HepG2 (cell line): ENCODE measurements at regions not wholly inside any gene's neighbourhood (a gene's known extent, or its start where the extent isn't known, plus 50 kb on each side); places are given as distances from the start of the nearest gene placed in this dataset.

Source experiments
- ATAC-seq: fragments of 200-7000 bp; cut with Tn5 transposase; 3 replicates; pipeline ENCODE4 v1.9.1; 2020; ENCODE audit warnings: mild to moderate bottlenecking, moderate library complexity
- BruUV-seq: library from RNA; stranded (reverse); fragments of 400-500 nt; replicated peaks from 2 replicates; lab custom pipeline; 2021; lab: Mats Ljungman, UMichigan
- CTCF ChIA-PET: fragments of 300-600 bp; formaldehyde crosslinking; extraction: SDS; loops from one replicate; lab custom pipeline; 2021; ENCODE audit warnings: low total read pairs, inconsistent platforms, low intra/inter-chr PET ratio; lab: Yijun Ruan, JAX
- POLR2A ChIA-PET: fragments of 350-600 bp; sonication (Branson Sonifier 250); formaldehyde crosslinking; loops from one replicate; lab custom pipeline; 2020; ENCODE audit warnings: antibody characterized with exemption, inconsistent platforms; lab: Yijun Ruan, JAX
- DNase-seq: peaks from one replicate; pipeline ENCODE4 v3.0.0-alpha.2; 2015; ENCODE audit warnings: low spot score
- FAIRE-seq: peaks from 3 replicates; lab custom pipeline; 2011; peaks lifted over from hg19 to GRCh38; lab: Jason Lieb, UNC
- H2AFZ ChIP-seq: one replicate; pipeline ENCODE4 v1.6.1; 2011; ENCODE audit warnings: low read length, inconsistent platforms
- H3K27ac ChIP-seq: fragments of 300-600 bp; 3 replicates; pipeline ENCODE4 v1.8.0; 2011; ENCODE audit warnings: mixed run types, mild to moderate bottlenecking, mixed read lengths, low read length, inconsistent platforms; ENCODE audit not compliant: insufficient read depth; ENCODE audit errors: extremely low read length
- H3K27me3 ChIP-seq, 2 experiments: fragments of 200-600 bp in 1 of 2; 2 replicates in 1 of 2; 3 replicates in 1 of 2; pipeline versions ENCODE4 v1.6.0 to v1.8.0; 2011; ENCODE audit warnings: low read length in 2 of 2, mild to moderate bottlenecking in 2 of 2, moderate library complexity in 2 of 2, inconsistent platforms in 1 of 2; ENCODE audit not compliant: insufficient read depth in 2 of 2, control insufficient read depth in 1 of 2
- H3K36me3 ChIP-seq, 2 experiments: fragments of 200-600 bp in 1 of 2; replicated peaks in 1 of 2; 2 replicates in 1 of 2; 3 replicates in 1 of 2; pipeline versions ENCODE4 v1.5.1 to v1.8.0; 2011; ENCODE audit warnings: low read length in 2 of 2, inconsistent platforms in 1 of 2; ENCODE audit not compliant: insufficient read depth in 2 of 2, control insufficient read depth in 1 of 2
- H3K4me1 ChIP-seq: 2 replicates; pipeline ENCODE4 v1.5.1; 2012; ENCODE audit warnings: low read length, inconsistent platforms; ENCODE audit not compliant: insufficient read depth
- H3K4me2 ChIP-seq: 2 replicates; pipeline ENCODE4 v1.6.0; 2011; ENCODE audit warnings: low read depth, low read length, inconsistent platforms
- H3K4me3 ChIP-seq, 3 experiments: fragments of 200-600 bp in 1 of 3; sonication (generic), shearing (Covaris generic) in 1 of 3; replicated peaks in 1 of 3; 2 replicates each; pipeline ENCODE4 v1.5.1; 2011 to 2016; ENCODE audit warnings: low read length in 3 of 3, inconsistent platforms in 2 of 3, low read depth in 2 of 3, mild to moderate bottlenecking in 2 of 3, control low read depth in 1 of 3, mixed read lengths in 1 of 3; ENCODE audit not compliant: insufficient read depth in 1 of 3
- H3K79me2 ChIP-seq: one replicate; pipeline ENCODE4 v1.6.1; 2011; ENCODE audit warnings: low read length, inconsistent platforms; ENCODE audit not compliant: insufficient read depth
- H3K9ac ChIP-seq: 2 replicates; pipeline ENCODE4 v1.6.0; 2011; ENCODE audit warnings: mild to moderate bottlenecking, low read depth, low read length, inconsistent platforms; ENCODE audit not compliant: insufficient read depth
- H3K9me3 ChIP-seq: 2 replicates; pipeline ENCODE4 v1.5.1; 2012; ENCODE audit warnings: mild to moderate bottlenecking, low read length
- H4K20me1 ChIP-seq: 2 replicates; pipeline ENCODE4 v1.6.0; 2011; ENCODE audit warnings: inconsistent platforms, mild to moderate bottlenecking, low read length, moderate library complexity; ENCODE audit not compliant: insufficient read depth
- BRCA1 ChIP-seq: sonication (generic); formaldehyde crosslinking; IDR thresholded peaks from 2 replicates; pipeline ENCODE4 v1.4.0; 2020; ENCODE audit warnings: missing genetic modification reagents
- CHCHD3 ChIP-seq: sonication (generic); formaldehyde crosslinking; IDR thresholded peaks from 2 replicates; pipeline ENCODE4 v1.8.0; 2022; ENCODE audit warnings: mild to moderate bottlenecking, missing genetic modification reagents, moderate library complexity
- GTF3A ChIP-seq: sonication (generic); formaldehyde crosslinking; conservative IDR thresholded peaks from 2 replicates; pipeline ENCODE4 v1.4.0; 2020; ENCODE audit warnings: mild to moderate bottlenecking, missing genetic modification reagents
- HNRNPLL ChIP-seq: fragments of 200-400 bp; formaldehyde crosslinking; IDR thresholded peaks from 2 replicates; pipeline ENCODE4 v1.6.1; 2017; ENCODE audit warnings: mild to moderate bottlenecking, low read depth, low read length; ENCODE audit not compliant: poor library complexity, severe bottlenecking
- IRF2 ChIP-seq: IDR thresholded peaks from 2 replicates; pipeline ENCODE4 v1.6.1; 2018; ENCODE audit warnings: missing genetic modification reagents, missing compliant biosample characterization
- KLF15 ChIP-seq: sonication (generic); formaldehyde crosslinking; IDR thresholded peaks from 2 replicates; pipeline ENCODE4 v1.8.1; 2023; ENCODE audit warnings: borderline replicate concordance, mild to moderate bottlenecking, inconsistent platforms, missing genetic modification reagents, mixed read lengths
- PATZ1 ChIP-seq: sonication (generic); formaldehyde crosslinking; IDR thresholded peaks from 2 replicates; pipeline ENCODE4 v1.4.0; 2020; ENCODE audit warnings: missing genetic modification reagents
- PRDM15 ChIP-seq: sonication (generic); formaldehyde crosslinking; IDR thresholded peaks from 2 replicates; pipeline ENCODE4 v1.4.0; 2020; ENCODE audit warnings: missing genetic modification reagents
- PRMT3 ChIP-seq: sonication (generic); formaldehyde crosslinking; IDR thresholded peaks from 2 replicates; pipeline ENCODE4 v1.8.1; 2022; ENCODE audit warnings: low read depth, mild to moderate bottlenecking, moderate library complexity, missing genetic modification reagents, borderline replicate concordance
- RCOR2 ChIP-seq: IDR thresholded peaks from 2 replicates; pipeline ENCODE4 v1.6.1; 2016; ENCODE audit warnings: missing biosample characterization, missing genetic modification reagents
- ZNF224 ChIP-seq: sonication (generic); formaldehyde crosslinking; IDR thresholded peaks from 2 replicates; pipeline ENCODE4 v1.5.0; 2020; ENCODE audit warnings: mild to moderate bottlenecking, missing genetic modification reagents
- ZNF234 ChIP-seq: sonication (generic); formaldehyde crosslinking; conservative IDR thresholded peaks from 2 replicates; pipeline ENCODE4 v1.5.1; 2020; ENCODE audit warnings: mild to moderate bottlenecking, missing genetic modification reagents
- ZNF530 ChIP-seq: sonication (generic); formaldehyde crosslinking; IDR thresholded peaks from 2 replicates; pipeline ENCODE4 v1.5.0; 2020; ENCODE audit warnings: low read depth, mild to moderate bottlenecking, missing genetic modification reagents
- ZNF543 ChIP-seq: sonication (generic); formaldehyde crosslinking; IDR thresholded peaks from 2 replicates; pipeline ENCODE4 v1.4.0; 2020; ENCODE audit warnings: mild to moderate bottlenecking, missing genetic modification reagents
- ZNF547 ChIP-seq: sonication (generic); formaldehyde crosslinking; IDR thresholded peaks from 2 replicates; pipeline ENCODE4 v1.5.1; 2020; ENCODE audit warnings: mild to moderate bottlenecking, missing genetic modification reagents
- ZNF577 ChIP-seq: sonication (generic); formaldehyde crosslinking; IDR thresholded peaks from 2 replicates; pipeline ENCODE4 v1.4.0; 2020; ENCODE audit warnings: mild to moderate bottlenecking, low read depth, missing genetic modification reagents, borderline replicate concordance
- ZNF615 ChIP-seq: sonication (generic); formaldehyde crosslinking; IDR thresholded peaks from 2 replicates; pipeline ENCODE4 v1.5.0; 2020; ENCODE audit warnings: mild to moderate bottlenecking, missing genetic modification reagents, borderline replicate concordance
- ZNF672 ChIP-seq: sonication (generic); formaldehyde crosslinking; IDR thresholded peaks from 2 replicates; pipeline ENCODE4 v1.8.1; 2022; ENCODE audit warnings: missing genetic modification reagents
- ZNF691 ChIP-seq: sonication (generic); formaldehyde crosslinking; IDR thresholded peaks from 2 replicates; pipeline ENCODE4 v1.4.0; 2020; ENCODE audit warnings: missing genetic modification reagents, low read depth, mild to moderate bottlenecking, borderline replicate concordance
- ZNF775 ChIP-seq: sonication (generic); formaldehyde crosslinking; IDR thresholded peaks from 2 replicates; pipeline ENCODE4 v1.4.0; 2020; ENCODE audit warnings: missing genetic modification reagents, mild to moderate bottlenecking, moderate library complexity, borderline replicate concordance
- in situ Hi-C: cut with HindIII; loops from 2 replicates; pipeline ENCODE4 v1.10.0; 2017; ENCODE audit warnings: low pct_unique_long_range_greater_than_20kb; ENCODE audit not compliant: extremely low pct_ligation_motif_present
- intact Hi-C: fragments of 100-400 bp; cut with micrococcal nuclease; formaldehyde crosslinking; loops from one replicate; pipeline ENCODE4 v1.10.0; 2022; ENCODE audit not compliant: unreplicated experiment

- CTCF ChIA-PET = no interaction called here
- Histone ChIP-seq H3K9ac (no peak overlapping the region), H3K4me2 (no peak overlapping the region), H3K4me3 (no peak overlapping the region), H2AFZ (no peak overlapping the region), H3K9me3 (no peaks in the 10 kb centered on the region), H4K20me1 (no peaks in the 10 kb centered on the region; the same call in 1 of the 2 replicates), H3K27ac (no peak overlapping the region), H3K79me2 (no peaks in the 10 kb centered on the region), H3K27me3 (no peaks in the 10 kb centered on the region), H3K4me1 (no peaks in the 10 kb centered on the region), H3K36me3 (no peaks in the 10 kb centered on the region)
- DNase-seq = no peak
- intact Hi-C loops = no loop called here
- FAIRE-seq = no peak
- in situ Hi-C loops = no loop called here
- ATAC-seq = no peak
- POLR2A ChIA-PET = no interaction called here
- TF ChIP-seq ZNF224 (CRISPR knock-in tag) = no peak
- no peak for TF ChIP-seq PATZ1 (CRISPR knock-in tag)
- no peak for TF ChIP-seq ZNF775 (CRISPR knock-in tag)
- no peak for TF ChIP-seq ZNF672
- TF ChIP-seq ZNF691 (CRISPR knock-in tag) = no peak
- no peak for TF ChIP-seq ZNF547 (CRISPR knock-in tag)
- no peak for TF ChIP-seq IRF2 (CRISPR knock-in tag)
- no peak for TF ChIP-seq HNRNPLL
- TF ChIP-seq PRMT3 (CRISPR knock-in tag) = no peak
- TF ChIP-seq RCOR2 = no peak
- no peak for TF ChIP-seq PRDM15 (CRISPR knock-in tag)
- TF ChIP-seq CHCHD3 (CRISPR knock-in tag) = no peak
- no peak for TF ChIP-seq ZNF615
- no peak for TF ChIP-seq BRCA1 (CRISPR knock-in tag)
- TF ChIP-seq GTF3A (CRISPR knock-in tag) = no peak
- no peak for TF ChIP-seq ZNF530 (CRISPR knock-in tag)
- TF ChIP-seq ZNF543 (CRISPR knock-in tag) = no peak
- no peak for TF ChIP-seq ZNF234
- no peak for TF ChIP-seq KLF15 (CRISPR knock-in tag)
- no peak for TF ChIP-seq ZNF577 (CRISPR knock-in tag)
- BruUV-seq = no TSS peak
These were observed 300.0 kb downstream of the YTHDC2 start for GRCh38 chr5:113813466-113813865.
